HCT116 (cell line): ENCODE measurements at regions not wholly inside any gene's neighbourhood (a gene's known extent, or its start where the extent isn't known, plus 50 kb on each side); places are given as distances from the start of the nearest gene placed in this dataset.

Experiments used
- ATAC-seq: fragments of 200-7000 bp; cut with Tn5 transposase; 2 replicates; pipeline ENCODE4 v1.9.1; 2020; ENCODE audit warnings: mild to moderate bottlenecking, moderate library complexity
- BruUV-seq: library from RNA; stranded (reverse); fragments of 400-500 nt; replicated peaks from 2 replicates; lab custom pipeline; 2021; lab: Mats Ljungman, UMichigan
- CTCF ChIA-PET: fragments of 300-600 bp; sonication (Branson Sonifier 250); formaldehyde crosslinking; loops from one replicate; lab custom pipeline; 2021; ENCODE audit warnings: antibody characterized with exemption; lab: Charles Lee
- POLR2A ChIA-PET: fragments of 300-600, 350-600 bp; sonication (Branson Sonifier 250); formaldehyde crosslinking; loops from one replicate; lab custom pipeline; 2021; ENCODE audit warnings: antibody characterized with exemption; lab: Charles Lee
- RAD21 ChIA-PET, 2 experiments: fragments of 300-600 bp; sonication (Branson Sonifier 250); formaldehyde crosslinking; loops; one replicate each; lab custom pipeline; 2023; ENCODE audit warnings: low total read pairs in 2 of 2; ENCODE audit not compliant: uncharacterized antibody in 2 of 2, unreplicated experiment in 2 of 2, low non-redundant PET in 1 of 2; lab: Charles Lee
- DNase-seq: peaks from one replicate; pipeline ENCODE4 v3.0.0-alpha.2; 2010; ENCODE audit warnings: low read depth, low spot score
- H2AFZ ChIP-seq: fragments of 200-600 bp; shearing (Covaris generic), sonication (generic); 2 replicates; pipeline ENCODE4 v1.6.1; 2017; ENCODE audit warnings: low read depth, mixed run types, mixed read lengths, antibody characterized with exemption, low read length; ENCODE audit not compliant: poor library complexity, severe bottlenecking
- H3K27ac ChIP-seq: 2 replicates; pipeline ENCODE4 v1.5.1; 2012; ENCODE audit warnings: low read depth, low read length
- H3K27me3 ChIP-seq: fragments of 200-600 bp; sonication (generic); 2 replicates; pipeline ENCODE4 v1.6.1; 2016; ENCODE audit warnings: mixed run types, low read length, mixed read lengths; ENCODE audit not compliant: insufficient read depth
- H3K36me3 ChIP-seq, 2 experiments: fragments of 200-500 bp in 1 of 2; fragments of 200-600 bp in 1 of 2; sonication (Bioruptor generic) in 1 of 2; sonication (generic) in 1 of 2; 2 replicates each; pipeline versions ENCODE4 v1.5.1 to v1.6.1; 2014 to 2016; ENCODE audit warnings: low read length in 2 of 2, inconsistent platforms in 1 of 2, mixed read lengths in 1 of 2, mixed run types in 1 of 2; ENCODE audit not compliant: insufficient read depth in 2 of 2, control insufficient read depth in 1 of 2
- H3K4me1 ChIP-seq, 2 experiments: fragments of 200-600 bp in 1 of 2; sonication (generic) in 1 of 2; 2 replicates each; pipeline versions ENCODE4 v1.5.1 to v1.6.1; 2012 to 2017; ENCODE audit warnings: low read length in 2 of 2, inconsistent platforms in 1 of 2, mild to moderate bottlenecking in 1 of 2, mixed read lengths in 1 of 2, mixed run types in 1 of 2, moderate library complexity in 1 of 2; ENCODE audit not compliant: insufficient read depth in 2 of 2, control insufficient read depth in 1 of 2
- H3K4me2 ChIP-seq: fragments of 200-600 bp; sonication (generic); 2 replicates; pipeline ENCODE4 v1.6.1; 2017; ENCODE audit warnings: mixed run types, low read length, mixed read lengths
- H3K4me3 ChIP-seq, 2 experiments: fragments of 200-600 bp in 1 of 2; sonication (generic) in 1 of 2; replicated peaks in 1 of 2; 2 replicates each; pipeline ENCODE4 v1.5.1; 2011 to 2016; ENCODE audit warnings: low read length in 2 of 2, control low read depth in 1 of 2, low read depth in 1 of 2, mild to moderate bottlenecking in 1 of 2, mixed read lengths in 1 of 2, mixed run types in 1 of 2
- H3K79me2 ChIP-seq: fragments of 200-600 bp; sonication (generic); 2 replicates; pipeline ENCODE4 v1.6.1; 2017; ENCODE audit warnings: mild to moderate bottlenecking, mixed run types, low read length, moderate library complexity, mixed read lengths; ENCODE audit not compliant: insufficient read depth
- H3K9ac ChIP-seq: fragments of 200-600 bp; sonication (generic); 2 replicates; pipeline ENCODE4 v1.6.1; 2016; ENCODE audit warnings: low read length, mixed read lengths
- H3K9me2 ChIP-seq: fragments of 200-600 bp; sonication (generic), shearing (Covaris generic); 2 replicates; pipeline ENCODE4 v1.6.1; 2017; ENCODE audit warnings: mixed run types, mild to moderate bottlenecking, moderate library complexity; ENCODE audit not compliant: insufficient read depth
- H3K9me3 ChIP-seq, 2 experiments: fragments of 200-500 bp in 1 of 2; fragments of 200-600 bp in 1 of 2; sonication (Bioruptor generic) in 1 of 2; sonication (generic) in 1 of 2; 2 replicates each; pipeline ENCODE4 v1.6.1; 2014 to 2017; ENCODE audit warnings: low read length in 2 of 2, mixed read lengths in 2 of 2, inconsistent platforms in 1 of 2, low read depth in 1 of 2, mild to moderate bottlenecking in 1 of 2, mixed run types in 1 of 2, moderate library complexity in 1 of 2; ENCODE audit not compliant: control insufficient read depth in 1 of 2, insufficient read depth in 1 of 2
- H4K20me1 ChIP-seq: fragments of 200-600 bp; sonication (generic), shearing (Covaris generic); 2 replicates; pipeline ENCODE4 v1.6.1; 2017; ENCODE audit warnings: mixed run types, mild to moderate bottlenecking, moderate library complexity; ENCODE audit not compliant: insufficient read depth
- ATF3 ChIP-seq: IDR thresholded peaks from 2 replicates; pipeline ENCODE4 v1.6.1; 2012
- CBX3 ChIP-seq: IDR thresholded peaks from 2 replicates; pipeline ENCODE4 v1.6.1; 2012; ENCODE audit warnings: low read depth
- CEBPB ChIP-seq: IDR thresholded peaks from 2 replicates; pipeline ENCODE4 v1.6.1; 2012; ENCODE audit warnings: low read depth
- CTCF ChIP-seq, 3 experiments: fragments of 200-600 bp in 1 of 3; sonication (generic) in 1 of 3; IDR thresholded peaks in 2 of 3; conservative IDR thresholded peaks in 1 of 3; 2 replicates each; pipeline ENCODE4 v1.5.1; 2012 to 2017; ENCODE audit warnings: low read depth in 2 of 3, low read length in 2 of 3, antibody characterized with exemption in 1 of 3, borderline replicate concordance in 1 of 3, control low read depth in 1 of 3, mild to moderate bottlenecking in 1 of 3, mixed read lengths in 1 of 3, mixed run types in 1 of 3, moderate library complexity in 1 of 3; ENCODE audit not compliant: insufficient read depth in 1 of 3
- ELF1 ChIP-seq: IDR thresholded peaks from 2 replicates; pipeline ENCODE4 v1.6.1; 2012; ENCODE audit warnings: low read depth, borderline replicate concordance
- EZH2phosphoT487 ChIP-seq: fragments of 200-600 bp; IDR thresholded peaks from 2 replicates; pipeline ENCODE4 v1.6.1; 2018; ENCODE audit warnings: antibody characterized with exemption, borderline replicate concordance
- JUND ChIP-seq: IDR thresholded peaks from 2 replicates; pipeline ENCODE4 v1.6.1; 2012
- POLR2AphosphoS5 ChIP-seq: IDR thresholded peaks from 2 replicates; pipeline ENCODE4 v1.6.1; 2011; ENCODE audit warnings: mild to moderate bottlenecking, low read depth, low read length, moderate library complexity
- REST ChIP-seq: IDR thresholded peaks from 2 replicates; pipeline ENCODE4 v1.6.1; 2012; ENCODE audit warnings: low read depth
- SIN3A ChIP-seq: IDR thresholded peaks from 2 replicates; pipeline ENCODE4 v1.6.1; 2012; ENCODE audit warnings: low read depth
- SRF ChIP-seq: IDR thresholded peaks from 2 replicates; pipeline ENCODE4 v1.6.1; 2012; ENCODE audit warnings: low read depth
- YY1 ChIP-seq: IDR thresholded peaks from 2 replicates; pipeline ENCODE4 v1.6.1; 2011; ENCODE audit warnings: low read length, low read depth, moderate library complexity, mild to moderate bottlenecking; ENCODE audit not compliant: insufficient replicate concordance; ENCODE audit errors: extremely low read depth
- ZFX ChIP-seq: fragments of 450-650 bp; IDR thresholded peaks from 2 replicates; pipeline ENCODE4 v1.6.1; 2017
- intact Hi-C: fragments of 100-400 bp; cut with micrococcal nuclease; formaldehyde crosslinking; loops from 2 replicates; pipeline ENCODE4 v1.10.0; 2022
- TF ChIP-seq, protein P1 (sequence below): IDR thresholded peaks from 2 replicates; pipeline ENCODE4 v1.6.1; 2011; ENCODE audit warnings: mild to moderate bottlenecking, low read length, moderate library complexity; ENCODE audit not compliant: insufficient replicate concordance; ENCODE audit errors: extremely low read depth

GRCh38 chr17:71157297-71157696, 963.5 kb upstream of the SOX9 start:
- ChIA-PET RAD21 (no interaction called here), POLR2A (no interaction called here), CTCF (no interaction called here)
- no peak overlapping the region for H2AFZ ChIP-seq
- no peaks in the 10 kb centered on the region for H3K9me2 ChIP-seq
- H3K9ac ChIP-seq = no peak overlapping the region
- no peaks in the 10 kb centered on the region for H4K20me1 ChIP-seq
- ATAC-seq (no peak), DNase-seq (no peak)
- no peaks in the 10 kb centered on the region for H3K4me1 ChIP-seq
- H3K27ac ChIP-seq = no peak overlapping the region
- no peaks in the 10 kb centered on the region for H3K9me3 ChIP-seq
- no TSS peak for BruUV-seq
- intact Hi-C loops = no loop called here
- TF ChIP-seq POLR2AphosphoS5 = no peak
- no peak for TF ChIP-seq ZFX
- TF ChIP-seq CEBPB = no peak
- no peak for TF ChIP-seq EZH2phosphoT487
- no peaks in the 10 kb centered on the region for H3K36me3 ChIP-seq
- no peak overlapping the region for H3K4me3 ChIP-seq
- H3K79me2 ChIP-seq = no peaks in the 10 kb centered on the region
- no peak overlapping the region for H3K4me2 ChIP-seq
- H3K27me3 ChIP-seq = no peaks in the 10 kb centered on the region

GRCh38 chr17:71158437-71158836, 962.4 kb upstream of the SOX9 start:
- no TSS peak for BruUV-seq
- no peak overlapping the region for H3K4me2 ChIP-seq
- H3K9me3 ChIP-seq = no peaks in the 10 kb centered on the region
- ChIA-PET CTCF (no interaction called here), RAD21 (no interaction called here), POLR2A (no interaction called here)
- no peaks in the 10 kb centered on the region for H3K36me3 ChIP-seq
- H3K9me2 ChIP-seq = no peaks in the 10 kb centered on the region
- no peak for ATAC-seq
- no peak overlapping the region for H3K9ac ChIP-seq
- no peaks in the 10 kb centered on the region; a peak in 1 of 4 replicates for H3K4me1 ChIP-seq
- H3K27ac ChIP-seq = no peak overlapping the region
- no peak overlapping the region for H2AFZ ChIP-seq
- intact Hi-C loops = no loop called here
- H3K4me3 ChIP-seq = no peak overlapping the region
- no peak for DNase-seq
- H3K79me2 ChIP-seq = no peaks in the 10 kb centered on the region
- H4K20me1 ChIP-seq = no peaks in the 10 kb centered on the region
- H3K27me3 ChIP-seq = no peaks in the 10 kb centered on the region
- TF ChIP-seq REST (no peak), CTCF (IDR thresholded peaks at IDR 0.05 in 2 of 3, conservative IDR thresholded peaks at IDR 0.05 in 1 of 3; ENCODE audit: borderline replicate concordance in 1 of 3, insufficient read depth in 1 of 3, low read depth in 2 of 3, low read length in 2 of 3) (no peak), SRF (no peak), SIN3A (no peak), CBX3 (no peak), JUND (no peak), ATF3 (no peak), ELF1 (no peak), YY1 (no peak)
- TF ChIP-seq, protein P1, sequence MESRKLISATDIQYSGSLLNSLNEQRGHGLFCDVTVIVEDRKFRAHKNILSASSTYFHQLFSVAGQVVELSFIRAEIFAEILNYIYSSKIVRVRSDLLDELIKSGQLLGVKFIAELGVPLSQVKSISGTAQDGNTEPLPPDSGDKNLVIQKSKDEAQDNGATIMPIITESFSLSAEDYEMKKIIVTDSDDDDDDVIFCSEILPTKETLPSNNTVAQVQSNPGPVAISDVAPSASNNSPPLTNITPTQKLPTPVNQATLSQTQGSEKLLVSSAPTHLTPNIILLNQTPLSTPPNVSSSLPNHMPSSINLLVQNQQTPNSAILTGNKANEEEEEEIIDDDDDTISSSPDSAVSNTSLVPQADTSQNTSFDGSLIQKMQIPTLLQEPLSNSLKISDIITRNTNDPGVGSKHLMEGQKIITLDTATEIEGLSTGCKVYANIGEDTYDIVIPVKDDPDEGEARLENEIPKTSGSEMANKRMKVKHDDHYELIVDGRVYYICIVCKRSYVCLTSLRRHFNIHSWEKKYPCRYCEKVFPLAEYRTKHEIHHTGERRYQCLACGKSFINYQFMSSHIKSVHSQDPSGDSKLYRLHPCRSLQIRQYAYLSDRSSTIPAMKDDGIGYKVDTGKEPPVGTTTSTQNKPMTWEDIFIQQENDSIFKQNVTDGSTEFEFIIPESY = no peak
